HepG2 (cell line): ENCODE measurements at regions not wholly inside any gene's neighbourhood (a gene's known extent, or its start where the extent isn't known, plus 50 kb on each side); places are given as distances from the start of the nearest gene placed in this dataset.

Experiments
- FOXA3 ChIP-seq: IDR thresholded peaks from 2 replicates; pipeline ENCODE4 v1.6.1; 2016; ENCODE audit warnings: missing genetic modification reagents, missing compliant biosample characterization
- HNF4A ChIP-seq: sonication (generic); formaldehyde crosslinking; IDR thresholded peaks from 2 replicates; pipeline ENCODE4 v1.4.0; 2020; ENCODE audit warnings: missing genetic modification reagents
- HOXA3 ChIP-seq: sonication (generic); formaldehyde crosslinking; IDR thresholded peaks from 2 replicates; pipeline ENCODE4 v1.5.0; 2020; ENCODE audit warnings: missing genetic modification reagents
- ISL2 ChIP-seq: sonication (generic); formaldehyde crosslinking; IDR thresholded peaks from 2 replicates; pipeline ENCODE4 v1.5.0; 2020; ENCODE audit warnings: missing genetic modification reagents
- NR2F6 ChIP-seq, 2 experiments: IDR thresholded peaks; 2 replicates each; pipeline ENCODE4 v1.6.1; 2016; ENCODE audit warnings: antibody characterized with exemption in 1 of 2, mild to moderate bottlenecking in 1 of 2
- PHF21A ChIP-seq: sonication (generic); formaldehyde crosslinking; IDR thresholded peaks from 2 replicates; pipeline ENCODE4 v1.5.0; 2020; ENCODE audit warnings: mild to moderate bottlenecking, missing genetic modification reagents
- RARA ChIP-seq: IDR thresholded peaks from 2 replicates; pipeline ENCODE4 v1.6.1; 2016; ENCODE audit warnings: missing genetic modification reagents, missing compliant biosample characterization
- RXRB ChIP-seq: IDR thresholded peaks from 2 replicates; pipeline ENCODE4 v1.6.1; 2016; ENCODE audit warnings: borderline replicate concordance, missing genetic modification reagents, missing compliant biosample characterization
- TCF7 ChIP-seq: sonication (generic); IDR thresholded peaks from 2 replicates; pipeline ENCODE4 v1.6.1; 2016; ENCODE audit warnings: antibody characterized with exemption, low read depth
- ZNF335 ChIP-seq: sonication (generic); formaldehyde crosslinking; IDR thresholded peaks from 2 replicates; pipeline ENCODE4 v1.4.0; 2020; ENCODE audit warnings: missing genetic modification reagents
- ZNF605 ChIP-seq: sonication (generic); formaldehyde crosslinking; IDR thresholded peaks from 2 replicates; pipeline ENCODE4 v1.8.0; 2022; ENCODE audit warnings: mild to moderate bottlenecking, missing genetic modification reagents
- ZNF709 ChIP-seq: sonication (generic); formaldehyde crosslinking; IDR thresholded peaks from 2 replicates; pipeline ENCODE4 v1.5.0; 2020; ENCODE audit warnings: mild to moderate bottlenecking, missing genetic modification reagents
- TF ChIP-seq, protein P1 (sequence below): sonication (generic); formaldehyde crosslinking; conservative IDR thresholded peaks from 2 replicates; pipeline ENCODE4 v1.4.0; 2020; ENCODE audit warnings: mild to moderate bottlenecking, missing genetic modification reagents, moderate library complexity
- TF ChIP-seq, protein P2 (sequence below): IDR thresholded peaks from 2 replicates; pipeline ENCODE4 v1.6.1; 2012; ENCODE audit warnings: inconsistent platforms
- TF ChIP-seq, protein P3 (sequence below): IDR thresholded peaks from 2 replicates; pipeline ENCODE4 v1.6.1; 2016; ENCODE audit warnings: missing compliant biosample characterization, missing genetic modification reagents, borderline replicate concordance

DNA sequence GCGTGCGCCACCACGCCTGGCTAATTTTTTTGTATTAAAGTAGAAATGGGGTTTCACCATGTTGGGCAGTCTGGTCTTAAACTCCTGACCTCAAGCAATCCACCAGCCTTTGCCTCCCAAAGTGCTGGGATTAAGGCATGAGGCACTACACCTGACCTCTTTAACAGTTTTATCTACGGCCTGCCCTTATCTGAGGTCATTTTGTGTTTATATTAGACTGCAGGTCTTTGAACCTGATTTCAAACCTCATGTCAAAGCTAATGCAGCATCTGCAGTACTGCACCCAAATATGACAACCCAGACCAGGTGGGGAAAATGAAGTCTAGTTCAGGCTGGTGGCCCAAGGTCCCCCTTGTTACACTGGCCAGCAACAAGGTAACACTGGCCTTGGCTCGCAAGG, 89.3 kb upstream of the ARMC2 start (continued):
- TF ChIP-seq, protein P1, sequence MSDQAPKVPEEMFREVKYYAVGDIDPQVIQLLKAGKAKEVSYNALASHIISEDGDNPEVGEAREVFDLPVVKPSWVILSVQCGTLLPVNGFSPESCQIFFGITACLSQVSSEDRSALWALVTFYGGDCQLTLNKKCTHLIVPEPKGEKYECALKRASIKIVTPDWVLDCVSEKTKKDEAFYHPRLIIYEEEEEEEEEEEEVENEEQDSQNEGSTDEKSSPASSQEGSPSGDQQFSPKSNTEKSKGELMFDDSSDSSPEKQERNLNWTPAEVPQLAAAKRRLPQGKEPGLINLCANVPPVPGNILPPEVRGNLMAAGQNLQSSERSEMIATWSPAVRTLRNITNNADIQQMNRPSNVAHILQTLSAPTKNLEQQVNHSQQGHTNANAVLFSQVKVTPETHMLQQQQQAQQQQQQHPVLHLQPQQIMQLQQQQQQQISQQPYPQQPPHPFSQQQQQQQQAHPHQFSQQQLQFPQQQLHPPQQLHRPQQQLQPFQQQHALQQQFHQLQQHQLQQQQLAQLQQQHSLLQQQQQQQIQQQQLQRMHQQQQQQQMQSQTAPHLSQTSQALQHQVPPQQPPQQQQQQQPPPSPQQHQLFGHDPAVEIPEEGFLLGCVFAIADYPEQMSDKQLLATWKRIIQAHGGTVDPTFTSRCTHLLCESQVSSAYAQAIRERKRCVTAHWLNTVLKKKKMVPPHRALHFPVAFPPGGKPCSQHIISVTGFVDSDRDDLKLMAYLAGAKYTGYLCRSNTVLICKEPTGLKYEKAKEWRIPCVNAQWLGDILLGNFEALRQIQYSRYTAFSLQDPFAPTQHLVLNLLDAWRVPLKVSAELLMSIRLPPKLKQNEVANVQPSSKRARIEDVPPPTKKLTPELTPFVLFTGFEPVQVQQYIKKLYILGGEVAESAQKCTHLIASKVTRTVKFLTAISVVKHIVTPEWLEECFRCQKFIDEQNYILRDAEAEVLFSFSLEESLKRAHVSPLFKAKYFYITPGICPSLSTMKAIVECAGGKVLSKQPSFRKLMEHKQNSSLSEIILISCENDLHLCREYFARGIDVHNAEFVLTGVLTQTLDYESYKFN = peak; percentile 41; the same call in 1 of the 2 replicates
- TF ChIP-seq, protein P2, sequence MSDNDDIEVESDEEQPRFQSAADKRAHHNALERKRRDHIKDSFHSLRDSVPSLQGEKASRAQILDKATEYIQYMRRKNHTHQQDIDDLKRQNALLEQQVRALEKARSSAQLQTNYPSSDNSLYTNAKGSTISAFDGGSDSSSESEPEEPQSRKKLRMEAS = peak; percentile 51
- no peak for TF ChIP-seq ZNF335
- TF ChIP-seq HOXA3 = peak; percentile 12; the same call in 1 of the 2 replicates
- peak; percentile 36; the same call in 1 of the 2 replicates for TF ChIP-seq ZNF605
- TF ChIP-seq ISL2 (CRISPR knock-in tag) = peak; percentile 54; the same call in 1 of the 2 replicates
- TF ChIP-seq NR2F6 (IDR thresholded peaks at IDR 0.05) = peak; percentile 53
- TF ChIP-seq NR2F6 (CRISPR knock-in tag; IDR thresholded peaks at IDR 0.05) = 0 out of 2 replicates have a peak, but pooled peaks have one; percentile 20
- TF ChIP-seq, protein P3, sequence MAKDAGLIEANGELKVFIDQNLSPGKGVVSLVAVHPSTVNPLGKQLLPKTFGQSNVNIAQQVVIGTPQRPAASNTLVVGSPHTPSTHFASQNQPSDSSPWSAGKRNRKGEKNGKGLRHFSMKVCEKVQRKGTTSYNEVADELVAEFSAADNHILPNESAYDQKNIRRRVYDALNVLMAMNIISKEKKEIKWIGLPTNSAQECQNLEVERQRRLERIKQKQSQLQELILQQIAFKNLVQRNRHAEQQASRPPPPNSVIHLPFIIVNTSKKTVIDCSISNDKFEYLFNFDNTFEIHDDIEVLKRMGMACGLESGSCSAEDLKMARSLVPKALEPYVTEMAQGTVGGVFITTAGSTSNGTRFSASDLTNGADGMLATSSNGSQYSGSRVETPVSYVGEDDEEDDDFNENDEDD (CRISPR knock-in tag) = peak; percentile 31; the same call in 1 of the 2 replicates
- no peak for TF ChIP-seq ZNF709 (CRISPR knock-in tag)
- TF ChIP-seq TCF7 = 0 out of 2 replicates have a peak, but pooled peaks have one; percentile 14
- TF ChIP-seq RXRB = peak; percentile 52; the same call in 1 of the 2 replicates
- TF ChIP-seq RARA (CRISPR knock-in tag) = peak; percentile 63
- TF ChIP-seq HNF4A (CRISPR knock-in tag) = peak; percentile 57; the same call in 1 of the 2 replicates
- TF ChIP-seq PHF21A (CRISPR knock-in tag) = peak; percentile 53; the same call in 1 of the 2 replicates
- 0 out of 2 replicates have a peak, but pooled peaks have one; percentile 14 for TF ChIP-seq FOXA3 (CRISPR knock-in tag)
